Stimulated activated CD8-positive, alpha-beta memory T cell treated with anti-CD3 and anti-CD28 coated beads, Interleukin-2, amount 100 ng/mL, for 48 hours (primary cell): ENCODE measurements at regions not wholly inside any gene's neighbourhood (a gene's known extent, or its start where the extent isn't known, plus 50 kb on each side); places are given as distances from the start of the nearest gene placed in this dataset.
"Not testable (repeated sequence)": the region's sequence is repeated elsewhere in the genome, so short reads cannot be mapped to it uniquely, and the experiment has no call there.

ENCODE experiments used
- DNase-seq, 2 donors: peaks; one replicate each; pipeline ENCODE4 v3.0.0-alpha.2; 2020; ENCODE audit warnings: low read depth in 2 of 2

DNA sequence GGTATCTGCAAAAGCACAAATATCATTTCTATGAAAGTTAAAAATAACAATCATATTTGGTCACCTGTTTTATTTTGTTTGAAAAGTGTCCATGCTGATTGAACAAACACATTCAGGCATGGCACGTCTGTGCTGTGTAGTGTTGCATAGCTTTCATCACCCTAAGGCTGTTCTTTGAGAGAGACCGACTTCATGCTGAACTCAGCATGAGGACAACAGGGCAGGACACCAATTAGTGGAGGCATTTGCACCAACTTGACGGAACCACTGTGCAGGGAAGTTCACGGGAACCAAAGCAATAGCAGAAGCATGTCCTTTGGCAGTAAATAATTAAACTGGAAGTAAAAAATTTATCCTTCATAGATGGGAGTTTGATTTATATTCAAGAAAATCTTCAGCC lies 158.4 kb upstream of the SLC7A11 start:
- DNase-seq: no peak

DNA sequence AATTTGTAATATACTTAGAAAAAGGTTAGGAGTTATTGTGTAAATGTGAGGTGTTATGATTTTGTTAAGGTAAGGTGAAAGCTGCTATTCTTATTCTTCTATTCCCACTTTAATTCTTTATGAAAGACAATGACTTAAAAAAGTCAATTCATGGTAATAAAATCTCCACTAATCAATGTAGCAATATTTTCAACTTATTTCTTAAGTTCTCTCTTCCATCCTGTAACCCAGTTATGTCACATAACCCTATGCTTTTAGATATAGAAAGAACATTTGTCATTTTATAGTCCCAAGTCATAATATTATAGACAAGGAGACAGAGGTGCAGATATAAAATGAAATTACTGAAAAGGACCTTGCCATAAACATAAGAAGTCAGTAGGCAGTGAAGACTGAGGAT lies 157.9 kb upstream of the SLC7A11 start:
- DNase-seq: no peak

DNA sequence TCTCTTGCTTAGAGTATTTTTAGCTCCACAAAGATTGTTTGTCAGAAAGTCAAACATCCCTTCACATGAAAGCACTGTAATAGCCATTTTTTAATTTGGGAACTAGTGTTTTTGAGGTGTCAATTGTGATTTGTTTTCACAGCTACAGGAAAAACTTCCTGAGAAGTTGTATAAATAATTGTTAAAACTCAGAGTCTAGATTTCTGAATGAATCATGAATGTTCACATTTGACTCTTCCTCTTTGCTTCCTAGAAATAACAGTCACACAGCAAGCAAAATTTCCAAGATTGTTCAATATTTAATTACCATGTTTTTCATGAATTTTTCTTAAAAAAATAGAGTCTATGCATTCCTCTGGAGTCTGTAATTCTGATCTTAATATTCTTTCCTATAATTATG lies 156.9 kb upstream of the SLC7A11 start:
- no peak for DNase-seq

DNA sequence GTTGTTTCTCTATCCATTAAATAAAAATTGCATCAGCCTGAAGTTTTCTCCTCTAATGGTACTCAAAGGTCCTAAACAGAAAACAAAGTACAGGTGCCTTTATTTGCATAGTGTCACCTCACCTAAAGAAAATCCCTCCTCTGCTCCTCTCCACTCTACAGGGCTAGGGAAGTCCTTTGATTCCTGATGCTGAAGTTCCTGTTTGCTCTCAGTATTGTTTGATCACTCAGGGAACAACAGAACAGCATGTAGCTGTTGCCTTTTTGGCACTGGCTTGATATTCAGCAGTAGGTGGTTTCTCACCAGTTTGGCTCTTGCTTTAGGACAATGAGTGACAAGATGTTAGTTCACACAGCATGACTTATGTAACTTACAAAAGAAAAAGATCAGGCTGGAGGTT lies 156.2 kb upstream of the SLC7A11 start:
- no peak for DNase-seq

DNA sequence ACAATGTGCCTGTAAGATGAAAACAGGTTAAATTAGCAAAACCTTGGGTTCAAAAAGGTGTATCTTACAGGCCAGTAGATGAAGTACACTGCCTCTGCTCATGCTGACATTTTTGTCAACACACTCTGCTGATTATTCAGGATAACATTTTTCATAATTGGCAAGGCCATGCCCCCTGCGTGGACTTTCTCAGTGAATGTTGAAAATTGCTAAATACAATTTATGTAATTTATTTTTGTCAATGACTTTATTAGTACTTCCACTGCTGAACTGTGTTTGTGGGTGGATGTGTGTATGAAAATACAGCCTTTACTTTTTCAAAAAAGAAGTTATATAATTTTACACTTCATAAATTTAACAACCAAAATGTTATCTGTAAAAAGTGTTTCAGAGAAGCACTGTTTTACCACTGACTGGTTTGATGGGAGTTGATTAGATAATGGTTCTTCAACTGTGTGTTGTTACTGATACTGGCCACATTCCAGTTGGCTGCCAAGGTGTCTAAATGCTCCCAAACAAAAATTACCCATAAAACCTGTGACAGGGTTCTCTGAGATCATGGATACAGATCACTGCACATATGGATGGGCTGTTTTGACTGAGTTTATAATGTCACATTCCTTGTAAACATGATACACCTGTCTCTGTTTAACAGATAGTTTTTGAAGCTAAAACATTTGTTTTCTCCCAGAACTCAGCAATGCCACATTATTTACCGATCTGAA lies 151.9 kb upstream of the SLC7A11 start:
- DNase-seq: no peak

DNA sequence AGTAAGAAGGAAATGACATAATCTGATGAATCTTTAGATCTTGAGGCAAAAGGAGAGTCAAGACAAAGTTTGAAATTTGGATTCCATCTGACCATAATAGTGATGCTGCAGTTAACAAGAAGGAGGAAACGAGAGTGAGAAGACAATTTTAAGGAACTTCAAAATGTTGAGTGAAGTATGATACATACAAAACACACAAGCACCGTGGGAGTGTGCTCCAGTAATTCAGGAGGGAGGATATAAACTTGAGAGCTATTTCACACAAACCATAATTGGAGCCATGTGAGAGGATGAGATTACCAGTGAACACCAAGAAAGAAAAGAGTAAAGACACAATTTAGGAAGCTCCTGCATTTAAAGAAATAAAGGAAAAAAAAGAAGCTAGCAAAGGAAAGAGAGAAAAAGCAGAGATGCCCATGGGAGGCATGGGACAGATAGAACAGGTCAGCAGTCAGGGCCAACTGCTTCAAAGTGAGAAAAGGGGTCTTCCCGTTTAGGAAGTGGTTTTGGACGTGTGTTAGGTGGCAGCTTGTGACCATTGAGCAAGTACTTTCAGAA lies 150.7 kb upstream of the SLC7A11 start:
- no peak for DNase-seq

DNA sequence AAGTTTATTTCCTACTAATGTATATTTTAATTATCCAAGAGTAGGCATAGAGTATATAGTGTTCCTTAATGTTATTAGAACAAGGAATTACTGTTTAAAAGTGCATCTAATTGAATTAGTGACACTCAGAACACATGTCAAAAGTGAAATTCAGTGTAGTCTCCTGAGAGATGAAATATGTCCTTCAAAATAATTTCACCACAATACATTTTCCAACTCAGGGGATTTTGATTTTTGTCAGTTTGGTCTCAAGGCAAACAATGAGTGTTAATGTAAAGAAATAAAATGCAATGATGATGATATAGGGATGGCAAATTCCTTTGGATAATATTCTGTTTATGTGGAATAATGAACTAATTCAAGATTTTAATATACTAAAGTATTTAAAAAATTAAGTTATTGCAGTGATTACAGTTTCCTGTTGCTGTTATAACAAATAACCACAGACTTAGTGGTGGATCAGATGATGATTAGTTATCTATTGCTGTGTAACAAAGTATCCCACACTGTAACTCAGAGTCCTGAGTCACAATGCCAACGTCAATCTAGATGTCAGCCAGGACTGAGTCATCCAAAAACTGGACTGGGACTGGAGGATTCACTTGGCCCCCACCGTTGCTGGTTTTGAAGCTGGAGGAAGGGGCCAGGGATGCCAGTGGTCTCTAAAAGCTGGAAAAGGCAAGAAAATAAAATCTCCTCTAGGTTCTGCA lies 148.0 kb upstream of the SLC7A11 start:
- no peak for DNase-seq

DNA sequence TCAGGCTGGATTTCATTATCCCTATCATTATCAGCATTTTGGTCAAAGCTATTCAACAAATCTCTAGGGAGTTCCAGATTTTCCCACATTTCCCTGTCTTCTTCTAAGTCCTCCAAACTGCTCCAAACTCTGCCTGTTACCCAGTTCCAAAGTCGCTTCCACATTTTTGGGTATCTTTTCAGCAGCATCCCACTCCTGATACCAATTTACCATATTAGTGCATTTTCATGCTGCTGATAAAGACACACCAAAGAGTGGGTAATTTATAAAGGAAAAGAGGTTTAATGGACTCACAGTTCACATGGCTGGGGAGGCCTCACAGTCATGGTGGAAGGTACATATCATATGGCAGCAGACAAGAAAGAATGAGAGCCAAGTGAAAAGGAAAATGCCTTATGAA lies 132.8 kb upstream of the SLC7A11 start:
- DNase-seq: no peak

DNA sequence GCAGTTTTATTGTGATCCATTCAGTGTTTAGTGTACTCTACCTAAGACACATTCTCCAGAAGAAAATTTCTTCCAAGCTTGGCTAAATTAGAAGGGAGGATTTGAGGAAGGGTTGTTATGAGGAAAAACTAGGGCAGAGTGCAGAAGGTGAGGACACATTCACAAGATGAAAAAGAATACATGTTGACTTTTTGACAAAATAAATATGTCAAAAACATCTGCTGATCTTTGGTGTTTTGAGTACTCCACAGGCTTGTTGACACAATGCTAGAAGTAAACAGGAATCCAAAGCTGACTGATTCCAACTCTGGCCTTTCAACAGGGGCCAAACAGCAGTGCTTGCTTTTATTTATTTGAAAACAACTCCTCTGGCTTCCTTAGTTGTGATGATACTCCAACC lies 125.8 kb upstream of the SLC7A11 start:
- no peak for DNase-seq

DNA sequence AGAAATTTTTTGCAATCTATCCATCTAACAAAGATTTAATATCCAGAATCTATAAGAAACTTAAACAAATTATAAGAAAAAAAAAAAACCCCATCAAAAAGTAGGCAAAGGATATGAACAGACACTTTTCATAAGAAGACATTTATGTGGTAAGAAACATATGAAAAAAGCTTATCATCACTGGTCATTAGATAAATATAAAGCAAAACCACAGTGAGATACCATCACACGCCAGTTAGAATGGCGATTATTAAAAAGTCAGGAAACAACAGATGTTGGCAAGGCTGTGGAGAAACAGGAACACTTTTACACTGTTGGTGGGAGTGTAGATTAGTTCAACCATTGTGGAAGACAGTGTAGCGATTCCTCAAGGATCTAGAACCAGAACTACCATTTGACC lies 110.3 kb upstream of the SLC7A11 start:
- DNase-seq: not testable (repeated sequence)

DNA sequence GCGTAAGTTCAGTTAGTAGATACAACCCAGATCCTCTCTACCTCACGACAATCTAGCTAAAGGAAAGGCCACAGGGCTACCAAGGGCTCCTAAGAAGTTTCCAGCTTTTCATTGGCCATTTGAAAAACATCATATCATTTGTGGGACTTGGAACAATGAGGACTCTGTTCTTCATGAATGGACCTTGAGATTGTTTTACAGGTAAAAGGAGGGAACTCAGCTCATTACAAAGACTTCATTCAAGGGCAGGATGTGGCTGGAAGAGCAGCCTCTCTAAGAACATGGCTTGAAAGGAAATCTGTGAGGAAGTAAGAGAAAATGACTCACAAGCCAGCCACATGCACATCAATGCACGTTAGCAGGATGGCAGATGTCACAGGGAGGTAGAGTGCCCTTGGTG lies 105.9 kb upstream of the SLC7A11 start:
- DNase-seq: no peak

DNA sequence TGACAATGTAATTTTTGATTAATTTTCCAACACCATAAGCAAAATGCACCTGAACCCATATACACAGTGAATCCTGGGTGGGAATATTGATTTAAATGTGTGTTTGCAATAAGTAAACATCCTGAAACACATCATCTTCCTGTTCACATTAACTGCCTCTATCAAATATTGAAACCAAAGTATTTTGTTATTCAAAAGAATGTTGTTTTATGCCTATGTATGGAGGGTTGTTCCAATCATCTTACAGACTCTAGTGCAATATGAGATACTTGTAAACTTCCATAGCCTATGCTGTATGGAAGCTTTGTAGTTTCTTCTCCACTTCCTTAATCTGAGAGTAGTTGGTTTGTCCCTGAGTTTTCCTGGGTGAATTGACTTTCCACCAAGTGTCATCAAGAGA lies 105.4 kb upstream of the SLC7A11 start:
- no peak for DNase-seq

DNA sequence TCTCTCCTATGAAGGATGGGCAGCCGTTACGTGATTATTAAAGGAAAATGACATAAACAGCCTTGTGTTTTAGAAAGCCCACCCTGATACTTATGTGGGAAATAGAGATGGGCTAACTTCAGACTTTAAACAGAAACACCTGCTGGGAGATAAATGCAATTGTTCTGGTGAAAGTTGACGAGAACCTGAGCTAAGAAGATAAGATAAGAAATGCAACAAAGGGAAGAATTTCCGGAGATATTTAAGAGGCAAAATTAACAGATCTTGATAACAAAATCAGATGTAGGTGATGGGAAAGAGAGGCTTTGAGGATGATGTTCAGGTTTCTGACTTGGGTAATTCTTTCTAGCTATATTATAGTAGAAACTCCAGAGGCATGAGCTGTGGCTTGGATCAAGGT lies 102.7 kb upstream of the SLC7A11 start:
- DNase-seq: no peak

DNA sequence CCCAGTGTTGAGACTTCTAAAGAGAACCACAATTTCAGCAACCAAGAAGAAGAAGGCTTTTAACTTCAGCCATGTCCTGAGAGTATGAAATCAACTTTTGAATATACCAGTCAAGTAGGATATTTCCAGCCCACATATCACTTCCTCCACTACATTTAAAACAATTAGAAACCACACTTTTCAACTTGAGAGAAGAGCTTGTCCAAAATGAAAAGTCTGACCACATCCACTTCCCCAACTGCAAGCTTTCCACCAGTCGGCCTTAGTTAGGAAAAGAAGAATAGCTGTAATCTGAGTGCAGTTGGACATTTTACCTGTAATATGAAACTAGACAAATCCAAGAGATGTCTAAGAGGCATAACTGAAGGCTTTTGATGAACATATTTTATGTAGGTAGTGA lies 101.9 kb upstream of the SLC7A11 start:
- DNase-seq: no peak

DNA sequence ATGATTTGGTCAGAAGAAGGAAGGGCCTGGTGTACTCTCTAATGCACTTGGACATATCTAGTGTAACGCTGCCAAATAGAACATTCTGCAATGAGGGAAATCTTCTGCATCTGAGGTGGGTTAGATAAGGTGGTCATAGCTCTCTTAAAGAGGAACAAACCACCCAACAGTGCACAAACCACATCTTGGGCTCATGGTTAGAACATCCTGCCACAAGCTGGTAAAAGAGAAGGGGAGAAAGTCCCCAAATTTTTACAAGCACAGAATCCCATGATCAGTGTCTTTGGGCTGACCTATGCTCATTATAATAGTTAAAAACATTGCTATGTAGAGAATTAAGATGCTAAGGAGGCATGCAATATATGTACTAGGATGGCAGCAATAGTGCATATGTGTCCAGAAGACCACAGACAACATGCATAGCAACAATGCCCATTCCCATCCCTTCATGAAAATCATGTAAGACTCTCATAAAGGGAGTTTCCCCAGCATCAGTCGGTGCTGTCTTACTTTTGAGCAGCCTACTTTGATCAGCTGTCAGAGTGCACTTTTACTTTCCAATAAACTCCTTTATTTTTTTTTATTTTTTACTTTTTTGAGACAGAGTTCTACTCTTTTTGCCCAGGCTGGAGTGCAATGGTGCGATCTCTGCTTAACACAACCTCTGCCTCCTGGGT lies 99.7 kb upstream of the SLC7A11 start:
- DNase-seq: no peak

DNA sequence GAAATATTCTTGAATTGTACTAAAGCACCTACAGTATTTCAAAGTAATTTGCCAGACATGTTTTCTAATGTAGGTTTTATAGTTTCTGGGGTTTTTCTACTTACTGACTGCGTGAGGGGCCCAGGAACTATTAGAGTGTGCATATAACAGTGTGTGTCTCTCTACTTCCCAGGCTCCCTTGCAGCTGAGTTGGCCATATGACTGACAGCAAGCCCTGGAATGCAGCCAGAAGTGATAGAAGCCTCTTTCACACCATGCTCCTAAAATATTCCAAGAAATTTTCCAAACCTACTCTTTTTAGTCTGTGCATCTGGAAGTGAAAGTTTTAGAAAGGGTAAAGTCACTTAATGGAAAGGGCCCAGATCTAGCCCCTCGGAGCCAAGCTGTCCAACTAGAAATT lies 96.7 kb upstream of the SLC7A11 start:
- no peak for DNase-seq

DNA sequence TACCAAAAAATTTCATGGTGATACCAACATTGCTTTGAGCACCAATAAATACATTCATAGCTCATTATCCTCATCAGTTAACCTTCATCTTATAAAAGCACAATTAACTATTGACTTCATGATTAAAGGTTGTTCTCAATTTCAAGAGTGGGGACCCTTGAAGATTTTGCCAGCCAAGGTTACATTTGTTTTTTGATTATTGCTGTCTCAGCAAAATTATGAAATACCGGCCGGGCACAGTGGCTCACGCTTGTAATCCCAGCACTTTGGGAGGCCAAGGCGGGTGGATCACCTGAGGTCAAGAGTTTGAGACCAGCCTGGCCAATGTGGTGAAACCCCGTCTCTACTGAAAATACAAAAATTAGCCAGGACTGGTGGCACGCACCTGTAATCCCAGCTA lies 96.1 kb upstream of the SLC7A11 start:
- DNase-seq: not testable (repeated sequence)

DNA sequence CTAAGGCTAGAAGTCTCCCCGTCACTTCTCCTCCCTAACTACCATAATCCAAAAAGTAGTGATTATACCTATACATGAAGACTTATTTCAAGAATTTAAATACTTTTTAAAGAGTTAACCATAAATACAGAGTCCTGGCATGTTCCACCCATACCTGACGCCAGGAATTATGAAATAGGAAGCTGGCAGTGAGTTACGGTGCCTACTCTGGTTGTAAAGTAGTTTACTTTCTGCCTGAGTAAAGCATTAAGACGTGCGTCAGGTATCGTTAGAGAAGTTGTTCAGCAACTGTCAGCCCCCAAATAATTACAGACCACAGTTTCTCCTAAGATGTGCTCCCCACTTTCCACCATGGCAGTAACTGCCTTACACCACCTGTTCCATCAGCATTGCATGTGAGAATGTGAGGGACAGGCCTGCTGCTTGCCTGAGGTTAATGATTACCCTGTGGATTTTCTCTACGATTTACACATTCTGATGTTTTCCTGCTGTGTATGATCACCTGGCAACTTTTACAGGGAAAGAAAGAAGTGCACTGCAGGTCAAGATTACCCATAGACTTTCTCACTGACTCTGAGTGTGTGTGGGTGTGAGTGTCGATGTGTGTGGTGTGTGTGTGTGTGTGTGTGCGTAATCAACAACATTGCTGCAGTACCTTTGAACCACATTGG lies 92.3 kb upstream of the SLC7A11 start:
- DNase-seq: no peak

DNA sequence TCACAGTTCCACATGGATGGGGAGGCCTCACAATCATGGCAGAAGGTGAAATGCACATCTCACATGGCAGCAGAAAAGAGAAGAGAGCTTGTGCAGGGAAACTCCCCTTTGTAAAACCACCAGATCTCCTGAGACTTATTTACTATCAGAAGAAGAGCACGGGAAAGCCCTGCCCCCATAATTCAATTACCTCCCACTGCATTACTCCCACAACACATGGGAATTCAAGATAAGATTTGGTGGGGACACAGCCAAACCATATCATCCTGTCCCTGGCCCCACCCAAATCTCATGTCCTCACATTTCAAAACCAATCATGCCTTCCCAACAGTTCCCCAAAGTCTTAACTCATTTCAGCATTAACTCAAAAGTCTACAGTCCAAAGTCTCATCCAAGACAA lies 90.3 kb upstream of the SLC7A11 start:
- not testable (repeated sequence) for DNase-seq

DNA sequence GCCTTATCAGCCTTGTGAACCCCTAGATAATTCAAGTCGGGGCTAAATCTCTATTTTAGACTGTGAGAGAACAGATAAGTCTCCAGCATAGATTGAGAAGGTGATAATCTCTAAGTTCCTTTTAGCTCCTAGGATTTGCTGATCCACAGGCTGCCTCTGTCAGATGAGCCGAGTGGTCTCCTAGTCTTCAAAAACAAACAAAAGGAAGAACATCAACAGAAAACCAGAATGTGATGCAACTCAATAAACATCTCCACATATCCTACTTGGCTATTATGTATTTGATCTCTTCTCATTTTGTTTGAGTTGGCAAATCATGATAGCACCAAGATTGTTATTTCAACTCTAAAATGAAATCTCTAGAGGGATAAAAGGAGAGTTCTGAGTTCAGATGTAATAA lies 88.4 kb upstream of the SLC7A11 start:
- DNase-seq: no peak

DNA sequence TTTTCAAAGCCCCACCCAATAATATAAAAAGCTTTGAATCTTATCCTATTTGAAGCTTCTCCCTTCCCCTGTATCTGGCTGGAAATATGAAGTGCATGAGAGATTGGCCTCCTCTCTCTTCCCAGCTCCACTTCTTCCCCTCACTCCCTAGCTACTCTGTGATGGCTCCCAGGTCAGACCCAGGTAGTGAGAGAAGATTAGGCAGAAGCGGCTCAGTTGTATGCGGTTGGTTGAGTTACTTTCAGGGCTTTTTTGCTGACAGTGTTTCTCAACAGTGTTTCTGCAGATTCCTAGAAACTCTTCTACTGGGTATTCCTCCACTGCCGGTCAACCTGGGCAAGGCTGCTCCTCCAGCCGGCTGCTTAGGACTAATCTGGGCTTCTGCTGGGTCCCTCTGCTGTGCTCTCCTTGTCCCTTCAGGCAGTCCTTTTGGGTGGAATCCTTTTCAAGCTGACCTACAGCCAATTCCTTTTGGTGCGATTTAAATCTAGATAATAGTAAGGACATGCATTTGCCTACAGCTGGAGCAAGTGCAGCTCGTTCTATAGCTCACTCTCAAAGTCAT lies 87.4 kb upstream of the SLC7A11 start:
- DNase-seq: no peak

DNA sequence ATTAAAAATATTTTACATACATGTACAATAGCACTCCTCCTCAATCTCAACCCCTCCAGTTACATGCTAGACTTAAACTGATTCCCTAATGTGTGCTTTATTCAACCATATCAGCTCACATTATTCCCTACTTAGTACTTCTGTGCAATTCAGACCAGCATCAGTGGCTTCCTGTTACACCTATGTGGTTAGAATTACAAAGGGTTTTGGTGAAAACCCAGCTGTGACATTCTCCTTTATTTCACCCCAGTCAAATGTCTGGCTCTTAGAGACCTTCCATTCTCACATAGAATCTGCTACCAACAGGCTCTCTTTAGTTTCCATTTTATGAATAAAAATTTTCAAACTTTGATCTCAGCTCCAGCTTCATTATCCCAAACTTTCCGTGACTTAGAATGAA lies 85.2 kb upstream of the SLC7A11 start:
- no peak for DNase-seq
